ENCODE measurements at regions not wholly inside any gene's neighbourhood (a gene's known extent, or its start where the extent isn't known, plus 50 kb on each side); places are given as distances from the start of the nearest gene placed in this dataset.

DNA sequence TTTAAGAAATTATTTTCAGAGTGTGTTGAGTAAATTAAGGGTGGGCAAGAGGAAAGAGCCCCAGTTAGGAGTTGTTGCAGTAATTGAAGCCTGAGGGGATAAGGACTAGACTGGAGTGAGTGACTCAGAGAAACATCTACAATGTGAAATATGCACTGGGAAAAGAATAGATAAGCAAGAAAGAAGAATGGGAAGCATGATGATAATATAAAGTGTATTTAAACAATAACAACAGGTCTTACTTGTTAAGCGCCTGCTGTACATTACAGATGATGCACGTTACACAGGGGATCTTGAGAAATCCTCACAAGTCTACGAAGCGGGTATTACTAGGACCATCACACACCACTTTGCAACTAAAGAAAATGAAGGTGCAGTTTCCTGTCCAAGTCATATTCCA is 73.6 kb upstream of the STK17B start:
- H3K27ac ChIP-seq: no peak overlapping the region
- TF ChIP-seq, protein P1, sequence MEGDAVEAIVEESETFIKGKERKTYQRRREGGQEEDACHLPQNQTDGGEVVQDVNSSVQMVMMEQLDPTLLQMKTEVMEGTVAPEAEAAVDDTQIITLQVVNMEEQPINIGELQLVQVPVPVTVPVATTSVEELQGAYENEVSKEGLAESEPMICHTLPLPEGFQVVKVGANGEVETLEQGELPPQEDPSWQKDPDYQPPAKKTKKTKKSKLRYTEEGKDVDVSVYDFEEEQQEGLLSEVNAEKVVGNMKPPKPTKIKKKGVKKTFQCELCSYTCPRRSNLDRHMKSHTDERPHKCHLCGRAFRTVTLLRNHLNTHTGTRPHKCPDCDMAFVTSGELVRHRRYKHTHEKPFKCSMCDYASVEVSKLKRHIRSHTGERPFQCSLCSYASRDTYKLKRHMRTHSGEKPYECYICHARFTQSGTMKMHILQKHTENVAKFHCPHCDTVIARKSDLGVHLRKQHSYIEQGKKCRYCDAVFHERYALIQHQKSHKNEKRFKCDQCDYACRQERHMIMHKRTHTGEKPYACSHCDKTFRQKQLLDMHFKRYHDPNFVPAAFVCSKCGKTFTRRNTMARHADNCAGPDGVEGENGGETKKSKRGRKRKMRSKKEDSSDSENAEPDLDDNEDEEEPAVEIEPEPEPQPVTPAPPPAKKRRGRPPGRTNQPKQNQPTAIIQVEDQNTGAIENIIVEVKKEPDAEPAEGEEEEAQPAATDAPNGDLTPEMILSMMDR (conservative IDR thresholded peaks at IDR 0.05): no peak

DNA sequence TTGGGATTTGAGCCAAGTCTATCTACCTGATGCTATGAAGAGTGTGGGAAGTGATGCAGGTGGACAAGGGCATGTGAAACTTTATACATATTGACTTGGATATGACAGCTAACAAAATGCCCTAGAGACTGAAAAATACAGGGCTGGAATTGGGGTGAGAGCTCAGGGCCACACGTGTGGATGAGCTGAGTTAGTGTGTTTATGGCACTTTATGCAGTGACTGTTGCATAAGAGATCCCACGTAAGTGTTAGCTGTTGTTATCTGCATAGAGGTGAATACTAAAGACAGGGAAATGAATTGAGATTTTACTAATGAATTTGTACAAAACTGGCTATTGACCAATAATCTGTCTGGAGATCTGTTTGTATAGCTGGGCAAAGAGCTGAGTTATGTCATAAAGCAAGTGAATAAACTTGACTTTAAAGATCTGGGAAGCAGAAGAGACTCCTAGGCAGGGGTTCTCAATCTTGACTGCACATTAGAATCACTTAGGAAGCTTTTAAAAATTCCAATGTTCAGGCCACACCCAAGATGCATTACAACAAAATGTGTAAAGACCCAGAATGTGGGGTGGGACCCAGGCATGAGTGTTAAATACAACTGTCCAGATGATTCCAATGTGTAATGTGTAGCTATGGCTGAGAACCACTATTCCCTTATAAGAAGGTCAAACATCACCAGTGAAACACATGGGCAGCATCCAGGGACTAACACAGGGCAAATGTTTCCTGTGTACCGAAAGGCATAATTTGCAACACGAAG is 74.2 kb upstream of the STK17B start:
- H3K27ac ChIP-seq: no peak overlapping the region
- TF ChIP-seq, protein P1 (conservative IDR thresholded peaks at IDR 0.05): no peak

DNA sequence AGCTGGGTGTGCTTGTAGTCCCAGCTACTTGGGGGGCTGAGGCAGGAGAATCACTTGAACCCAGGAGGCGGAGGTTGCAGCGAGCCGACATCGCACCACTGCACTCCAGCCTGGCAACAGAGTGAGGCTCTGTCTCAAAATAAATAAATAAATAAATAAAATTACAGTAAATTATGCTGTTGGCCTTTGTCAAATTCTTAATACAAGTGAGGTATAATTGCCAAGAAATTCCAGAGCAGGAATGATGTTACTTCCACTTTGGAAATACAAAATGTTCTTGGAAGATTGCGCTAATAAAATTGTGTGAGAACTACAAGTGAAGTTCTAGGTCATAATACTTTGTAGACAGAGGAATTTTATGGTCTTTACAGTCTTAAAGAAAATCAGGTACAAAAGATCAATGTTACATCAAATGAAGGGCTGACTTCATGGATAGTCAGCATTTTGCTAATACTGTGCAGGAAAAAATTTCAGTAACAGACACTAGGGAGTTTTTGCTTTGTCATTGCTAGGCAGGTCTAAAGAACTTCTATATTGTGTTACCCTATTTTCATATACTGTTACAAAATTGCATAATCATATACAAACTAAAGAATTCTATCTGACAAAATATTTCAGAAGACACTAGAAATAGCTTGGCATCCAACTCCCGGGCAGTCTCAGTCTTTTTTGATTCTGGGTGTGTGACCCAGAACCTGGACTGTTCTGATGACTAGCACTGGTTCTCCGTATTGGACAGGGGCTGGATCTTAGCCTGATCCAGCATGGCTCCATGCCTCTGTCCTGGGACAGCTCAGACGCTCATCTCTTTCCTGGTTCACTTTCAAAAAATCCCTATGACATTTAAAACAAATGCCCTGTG is 76.0 kb upstream of the STK17B start:
- TF ChIP-seq, protein P1 (conservative IDR thresholded peaks at IDR 0.05): no peak
- H3K27ac ChIP-seq: no peak overlapping the region

DNA sequence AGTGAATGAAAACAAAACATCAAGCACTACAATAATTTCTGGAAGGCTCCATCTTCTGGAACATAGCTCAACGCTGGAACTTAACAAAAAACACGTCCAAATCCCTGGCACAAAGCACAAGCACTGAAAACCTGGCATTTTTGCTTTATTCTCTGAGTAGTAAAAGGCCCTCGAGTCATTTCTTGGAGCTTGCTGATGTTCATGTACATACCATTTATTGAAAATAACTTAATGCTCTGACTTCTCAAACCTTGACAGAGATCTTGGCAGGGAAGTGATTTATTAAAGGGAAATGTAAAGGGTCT is 76.5 kb upstream of the STK17B start:
- H3K27ac ChIP-seq: no peak overlapping the region
- TF ChIP-seq, protein P1 (conservative IDR thresholded peaks at IDR 0.05): no peak

DNA sequence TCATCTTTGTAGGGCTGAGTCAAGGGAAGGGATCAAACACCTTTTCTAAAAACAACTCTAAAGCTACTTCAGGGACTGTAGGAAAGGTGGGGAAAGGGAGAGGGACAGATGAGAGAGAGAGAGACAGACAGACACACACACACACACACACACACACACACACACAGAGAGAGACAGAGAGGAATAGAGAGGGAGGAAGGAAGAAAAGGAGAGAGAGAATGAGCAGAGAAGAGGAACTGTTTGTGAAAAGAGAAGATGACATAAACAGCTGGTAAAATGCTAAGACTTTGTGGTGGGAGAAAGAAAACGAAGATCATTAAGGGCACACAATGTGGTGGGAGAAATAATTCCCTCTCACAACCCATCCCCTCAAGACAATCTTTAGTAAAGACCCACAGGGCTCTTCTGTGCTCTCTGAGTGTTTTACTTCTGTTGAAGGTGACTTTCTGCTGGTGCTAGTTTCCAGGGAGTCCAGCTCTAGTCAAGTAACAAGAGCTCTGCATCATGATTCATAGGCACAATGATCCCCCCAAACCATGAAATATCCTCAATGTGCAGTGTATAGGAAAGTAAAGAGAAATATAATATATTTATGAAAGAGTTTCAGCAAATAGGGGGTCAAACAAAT is 77.2 kb upstream of the STK17B start:
- TF ChIP-seq, protein P1 (conservative IDR thresholded peaks at IDR 0.05): no peak
- H3K27ac ChIP-seq: no peak overlapping the region

DNA sequence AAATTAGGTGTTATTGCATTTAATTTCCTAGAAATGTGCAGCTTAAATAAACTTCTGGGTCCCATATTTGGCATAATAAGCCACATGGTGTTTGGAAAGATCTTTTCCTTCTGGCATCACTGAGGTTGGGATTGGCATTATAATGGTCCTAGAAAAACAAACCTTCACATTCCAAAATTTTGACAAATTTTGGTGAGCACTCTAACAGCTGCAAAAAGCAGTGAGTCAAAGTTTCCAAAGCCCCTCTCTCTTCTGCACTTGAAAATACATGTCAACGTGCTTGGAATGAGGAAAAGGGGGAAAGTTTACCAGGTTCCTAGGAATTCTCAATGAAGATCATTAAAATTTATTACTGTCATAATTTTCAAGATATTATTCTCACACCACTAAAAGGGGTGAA is 77.8 kb upstream of the STK17B start:
- H3K27ac ChIP-seq: no peak overlapping the region
- TF ChIP-seq, protein P1 (conservative IDR thresholded peaks at IDR 0.05): no peak

DNA sequence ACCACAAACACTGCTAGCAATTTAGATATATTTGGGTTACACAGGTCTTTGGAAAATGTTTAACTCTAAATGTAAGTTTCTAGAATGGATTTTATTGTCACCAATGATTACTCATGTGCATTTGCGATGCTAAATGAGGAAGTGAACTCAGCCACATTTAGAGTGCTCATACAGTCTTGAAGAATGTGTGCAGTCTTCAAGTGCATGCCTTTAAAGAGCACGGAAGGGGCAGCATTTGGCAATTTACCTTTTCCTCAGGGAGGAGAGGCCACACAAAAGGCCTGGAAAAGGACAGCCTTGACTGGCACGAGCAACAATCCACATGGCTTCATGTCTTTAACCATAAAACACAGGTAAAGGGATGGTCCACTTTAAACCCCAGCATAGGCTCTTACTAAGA is 78.5 kb upstream of the STK17B start:
- H3K27ac ChIP-seq: no peak overlapping the region
- TF ChIP-seq, protein P1 (conservative IDR thresholded peaks at IDR 0.05): no peak

All from VCaP (cell line).